ENCODE measurements at regions not wholly inside any gene's neighbourhood (a gene's known extent, or its start where the extent isn't known, plus 50 kb on each side); places are given as distances from the start of the nearest gene placed in this dataset.

DNA sequence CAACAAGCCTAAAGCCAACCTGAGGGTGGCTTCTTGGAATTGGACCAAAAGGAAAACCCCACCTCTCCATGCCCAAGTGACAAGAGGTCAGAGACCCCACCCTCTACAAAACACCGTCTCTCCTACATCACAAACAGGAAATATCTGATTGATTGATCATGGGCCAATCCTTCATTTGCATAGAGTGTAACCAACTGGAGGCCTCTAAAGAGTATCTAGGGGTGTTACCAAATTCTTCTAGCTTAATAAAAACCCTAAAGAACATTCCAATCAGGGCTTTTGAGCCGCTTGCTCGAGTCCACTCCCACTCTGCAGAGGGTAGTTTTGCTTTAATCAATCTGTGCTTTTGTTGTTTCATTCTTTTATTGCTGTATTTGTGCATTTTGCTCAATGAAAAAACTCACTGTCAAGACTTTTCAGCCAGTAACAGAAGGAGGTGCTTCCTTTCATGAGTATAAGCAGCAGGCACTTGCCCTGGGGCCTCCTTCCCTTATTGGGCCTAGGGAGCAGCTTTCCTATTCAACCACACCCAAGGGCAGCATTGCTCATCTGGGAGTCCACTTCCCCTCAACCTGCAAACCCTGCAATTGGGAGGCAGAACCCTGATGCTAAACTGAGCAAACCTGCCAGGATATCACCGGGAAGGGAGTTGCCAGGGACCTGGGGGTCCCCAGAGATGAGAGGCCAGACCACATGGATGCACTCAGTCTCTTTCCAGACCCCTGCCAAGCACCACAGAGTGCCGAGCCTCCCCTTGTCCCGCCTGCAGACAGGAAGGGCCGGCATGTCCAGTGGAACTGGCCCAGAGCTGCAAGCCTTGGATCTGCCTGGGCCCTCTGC lies 154.3 kb upstream of the VSTM2B start:
- DNase-seq (ENCODE audit: low read depth in 1 of 2, low spot score in 1 of 2): no peak

DNA sequence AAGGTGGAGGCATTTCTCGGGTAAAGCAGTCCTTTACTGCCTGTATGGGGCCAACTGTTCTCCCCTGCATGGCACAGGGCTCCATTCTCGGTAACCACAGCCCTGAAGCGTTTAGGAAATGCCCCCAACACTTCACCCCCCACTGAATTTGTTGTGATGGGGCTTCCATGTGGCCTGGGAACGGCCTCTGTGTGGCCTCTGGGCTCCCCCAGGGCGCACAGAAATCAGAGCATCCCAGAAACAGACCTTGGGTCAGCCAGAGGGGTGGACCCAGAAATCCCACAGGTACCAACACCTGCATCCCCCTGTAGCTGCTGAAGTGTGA lies 153.7 kb upstream of the VSTM2B start:
- no peak for DNase-seq (ENCODE audit: low read depth in 1 of 2, low spot score in 1 of 2)

DNA sequence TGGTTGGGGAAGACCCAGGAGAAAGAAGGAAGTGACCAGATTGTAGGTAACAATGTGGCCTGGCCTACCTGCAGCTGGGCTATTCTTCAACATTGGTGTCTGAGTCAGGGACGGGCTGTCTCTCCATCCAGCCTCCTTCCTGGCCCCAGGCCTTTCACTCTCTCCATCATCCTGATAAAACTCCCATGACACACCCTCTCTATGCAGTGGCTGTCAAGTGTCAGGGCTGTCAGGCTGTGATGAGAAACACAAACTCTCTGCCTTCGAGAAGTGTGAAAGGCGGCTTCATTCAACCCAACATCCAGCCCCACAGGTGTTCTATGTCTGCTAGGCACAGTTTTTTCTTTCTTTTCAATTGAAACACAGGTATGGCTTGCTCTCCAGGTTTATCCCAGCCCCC lies 153.3 kb upstream of the VSTM2B start:
- DNase-seq (ENCODE audit: low read depth in 1 of 2, low spot score in 1 of 2): no peak

DNA sequence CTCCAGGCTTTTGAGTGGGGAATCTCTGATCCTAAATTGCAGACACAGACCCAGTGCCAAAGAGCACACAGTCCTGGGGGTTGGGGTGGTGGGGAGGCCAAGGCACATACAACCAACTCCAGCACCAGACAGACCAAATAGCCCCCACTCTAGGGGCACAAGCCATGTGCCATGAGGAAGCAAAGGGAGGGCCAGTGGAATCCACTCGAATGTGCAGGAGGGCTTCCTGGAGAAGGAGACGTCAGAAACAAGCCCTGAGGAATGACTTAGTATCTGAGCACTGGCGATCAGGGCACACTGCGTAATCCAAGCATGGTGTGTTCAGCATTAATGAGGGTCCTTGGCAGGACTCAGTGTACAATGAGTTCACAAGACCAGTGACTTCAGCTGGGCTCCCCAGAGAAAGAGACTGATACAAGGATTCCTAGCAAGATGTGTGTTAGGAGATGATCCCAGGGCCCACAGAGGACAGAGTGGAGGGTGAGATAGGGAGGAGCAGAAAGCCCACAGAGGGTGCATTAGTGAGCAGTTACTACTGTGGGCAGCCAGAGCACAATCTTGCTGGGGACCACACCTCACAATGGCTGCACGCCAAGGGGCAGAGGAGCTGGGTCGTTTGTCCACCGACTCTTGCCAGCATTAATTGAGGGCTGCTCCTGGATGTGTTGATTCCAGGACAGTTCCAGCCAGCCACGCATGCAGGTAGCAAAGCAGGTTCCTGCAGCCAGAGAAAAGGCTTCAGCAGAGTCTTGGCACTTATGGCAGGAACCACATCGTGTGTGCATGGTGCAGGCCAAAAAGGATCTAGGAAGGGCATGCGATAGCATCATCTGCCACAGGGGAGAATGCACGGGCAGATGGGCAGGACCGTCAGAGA lies 152.6 kb upstream of the VSTM2B start:
- DNase-seq (ENCODE audit: low read depth in 1 of 2, low spot score in 1 of 2): no peak

DNA sequence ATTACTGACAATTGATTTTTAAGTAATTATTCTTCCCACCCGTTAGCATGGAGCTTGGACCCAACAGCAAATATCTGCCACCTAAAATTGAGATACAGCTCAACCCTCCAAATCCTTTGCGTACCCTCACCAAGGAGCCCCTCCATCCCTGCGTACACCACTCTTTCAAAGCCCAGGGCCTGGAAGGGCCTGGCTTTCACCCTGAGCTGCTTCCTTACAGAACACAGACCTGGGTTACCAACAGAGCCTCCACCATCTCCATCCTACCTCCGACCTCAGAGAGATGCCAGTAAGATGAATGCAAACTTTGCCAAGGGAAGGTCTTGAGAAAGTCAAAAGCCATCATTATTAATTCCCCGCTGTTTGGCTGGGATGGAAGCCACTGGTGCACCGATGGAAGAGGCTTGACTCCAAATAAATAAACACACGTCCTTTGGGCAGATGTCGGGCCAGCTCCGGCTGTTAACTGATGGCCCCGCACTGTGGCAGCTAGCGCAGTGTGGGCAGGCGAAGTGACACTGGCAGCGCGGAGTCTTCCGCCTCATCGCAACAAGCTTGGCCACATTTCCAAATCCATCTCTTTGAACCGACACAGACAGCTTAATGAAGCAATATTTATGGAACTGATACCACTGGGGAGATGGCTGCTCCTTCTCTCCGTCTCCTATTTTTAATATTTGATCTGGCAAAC lies 150.2 kb upstream of the VSTM2B start:
- DNase-seq (ENCODE audit: low read depth in 1 of 2, low spot score in 1 of 2): no peak

DNA sequence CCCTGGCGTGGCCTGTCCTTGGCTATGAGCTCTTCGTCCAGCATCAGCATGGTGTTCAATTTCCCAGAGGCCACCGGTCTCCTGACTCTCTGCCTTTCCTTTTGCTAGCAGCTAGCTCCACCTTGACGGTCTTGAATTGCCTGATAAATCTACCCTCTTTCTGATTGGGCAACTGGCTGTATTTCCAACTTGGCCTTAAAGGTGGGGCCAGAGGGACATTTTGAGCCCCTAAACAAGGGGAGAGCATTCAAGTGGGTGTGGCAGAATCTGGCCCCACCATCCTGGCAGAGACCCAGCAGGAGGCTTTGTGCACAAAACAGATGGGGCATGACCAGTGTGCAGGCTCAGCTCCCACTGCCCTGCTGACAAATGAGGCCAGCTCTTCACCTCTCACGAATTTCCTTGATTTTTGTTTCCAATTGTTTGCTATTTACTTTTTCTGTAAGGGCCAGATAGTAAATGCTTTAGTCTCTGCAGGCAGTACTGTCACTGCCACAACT lies 148.9 kb upstream of the VSTM2B start:
- no peak for DNase-seq (ENCODE audit: low read depth in 1 of 2, low spot score in 1 of 2)

DNA sequence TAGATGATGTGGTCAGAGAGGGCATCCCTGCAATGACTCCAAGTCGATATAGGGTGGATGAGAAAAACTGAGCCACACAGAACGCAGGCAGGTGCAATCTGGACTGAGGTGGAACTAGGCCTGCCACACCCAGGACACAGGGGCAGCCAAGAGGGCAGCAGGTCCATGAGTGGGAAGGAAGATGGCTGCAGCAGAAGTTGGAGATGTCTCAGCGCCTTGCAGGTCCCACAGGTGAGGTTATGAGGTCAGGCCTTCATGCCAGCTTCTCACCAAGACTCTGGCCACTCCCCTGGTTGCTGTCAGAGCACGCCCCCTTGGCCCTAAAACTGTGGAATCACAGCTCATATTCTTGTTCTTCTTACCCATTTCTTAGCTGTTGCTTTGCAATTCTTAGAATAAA lies 147.7 kb upstream of the VSTM2B start:
- DNase-seq (ENCODE audit: low read depth in 1 of 2, low spot score in 1 of 2): no peak

DNA sequence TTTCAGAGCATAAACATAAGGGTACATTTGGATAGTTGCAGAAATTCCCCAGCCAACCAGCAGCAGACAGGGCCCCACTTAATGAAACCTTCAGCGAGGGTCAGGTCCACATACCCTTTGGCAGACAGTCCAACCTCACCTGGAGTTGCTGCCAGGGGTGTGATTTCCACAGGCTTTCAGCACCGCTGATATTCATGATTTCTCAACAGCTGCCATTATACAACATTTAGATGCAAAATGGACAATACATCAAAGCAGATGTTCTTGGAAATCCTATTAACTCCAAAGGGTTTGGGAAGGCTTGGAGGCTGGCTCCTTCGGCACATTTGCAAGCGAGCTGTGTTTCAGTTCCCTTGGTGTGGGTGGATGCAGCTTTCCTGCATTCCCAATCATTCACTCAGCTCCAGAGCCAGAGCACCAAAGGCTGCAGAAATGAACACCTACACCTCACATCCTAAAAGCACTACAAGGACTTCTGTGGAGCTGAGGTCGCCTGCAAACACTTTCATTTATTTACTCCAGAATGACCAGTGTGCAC lies 147.2 kb upstream of the VSTM2B start:
- DNase-seq (ENCODE audit: low read depth in 1 of 2, low spot score in 1 of 2): no peak

DNA sequence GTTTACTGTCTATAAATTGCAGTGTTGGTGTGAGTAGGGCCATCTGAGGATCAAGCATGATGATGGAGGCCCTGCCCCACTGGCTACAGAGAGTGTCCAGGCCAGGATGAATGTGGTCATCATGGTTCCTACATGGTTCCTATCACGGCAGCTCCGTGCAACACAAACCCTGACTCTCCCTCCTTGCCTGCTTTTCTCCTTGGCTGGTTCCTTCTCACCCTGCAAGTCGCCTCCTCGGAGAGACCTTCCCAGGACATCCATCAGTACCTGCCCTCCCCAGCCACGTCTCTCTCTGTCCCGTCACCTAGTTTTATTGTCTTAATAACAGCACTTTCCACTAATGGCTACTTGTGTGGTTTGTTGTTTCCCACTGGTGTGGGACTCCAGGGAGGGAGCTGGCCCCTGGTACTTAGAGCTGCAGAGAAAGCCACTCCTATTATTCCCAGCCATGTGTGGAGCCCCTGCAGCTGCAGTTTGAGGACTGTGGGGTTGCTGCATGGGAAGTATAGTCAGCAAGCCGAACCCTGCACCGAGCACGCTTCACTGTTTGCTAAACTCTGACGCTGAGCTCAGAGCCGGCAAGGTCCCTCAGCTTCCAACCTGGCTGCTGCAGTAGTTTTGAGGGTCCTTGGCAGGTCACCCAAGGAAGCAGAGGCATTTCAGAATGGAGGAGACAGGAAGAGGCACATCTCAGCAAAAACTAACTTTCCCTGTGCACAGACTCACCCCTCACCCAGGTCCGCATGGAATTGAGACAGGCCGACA lies 146.4 kb upstream of the VSTM2B start:
- no peak for DNase-seq (ENCODE audit: low read depth in 1 of 2, low spot score in 1 of 2)

DNA sequence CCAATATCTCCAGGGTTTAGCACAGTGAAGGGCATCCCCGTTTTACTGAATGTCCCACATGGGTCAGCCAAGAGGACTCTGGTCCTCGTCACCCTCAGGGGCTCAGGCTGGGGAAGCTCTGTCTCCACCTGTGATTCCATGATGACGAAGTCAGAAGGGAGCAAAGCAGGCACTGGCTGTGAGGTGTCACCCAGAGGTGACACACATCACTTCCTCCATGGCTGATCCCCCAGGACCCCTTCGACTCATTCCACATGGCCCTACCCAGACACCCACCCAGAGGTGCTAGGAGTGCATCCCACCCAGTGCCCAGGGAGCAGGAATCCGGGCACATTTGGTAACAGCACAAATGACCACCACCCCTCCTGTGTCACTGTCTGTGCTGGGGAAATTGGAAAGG lies 145.2 kb upstream of the VSTM2B start:
- DNase-seq (ENCODE audit: low read depth in 1 of 2, low spot score in 1 of 2): no peak

DNA sequence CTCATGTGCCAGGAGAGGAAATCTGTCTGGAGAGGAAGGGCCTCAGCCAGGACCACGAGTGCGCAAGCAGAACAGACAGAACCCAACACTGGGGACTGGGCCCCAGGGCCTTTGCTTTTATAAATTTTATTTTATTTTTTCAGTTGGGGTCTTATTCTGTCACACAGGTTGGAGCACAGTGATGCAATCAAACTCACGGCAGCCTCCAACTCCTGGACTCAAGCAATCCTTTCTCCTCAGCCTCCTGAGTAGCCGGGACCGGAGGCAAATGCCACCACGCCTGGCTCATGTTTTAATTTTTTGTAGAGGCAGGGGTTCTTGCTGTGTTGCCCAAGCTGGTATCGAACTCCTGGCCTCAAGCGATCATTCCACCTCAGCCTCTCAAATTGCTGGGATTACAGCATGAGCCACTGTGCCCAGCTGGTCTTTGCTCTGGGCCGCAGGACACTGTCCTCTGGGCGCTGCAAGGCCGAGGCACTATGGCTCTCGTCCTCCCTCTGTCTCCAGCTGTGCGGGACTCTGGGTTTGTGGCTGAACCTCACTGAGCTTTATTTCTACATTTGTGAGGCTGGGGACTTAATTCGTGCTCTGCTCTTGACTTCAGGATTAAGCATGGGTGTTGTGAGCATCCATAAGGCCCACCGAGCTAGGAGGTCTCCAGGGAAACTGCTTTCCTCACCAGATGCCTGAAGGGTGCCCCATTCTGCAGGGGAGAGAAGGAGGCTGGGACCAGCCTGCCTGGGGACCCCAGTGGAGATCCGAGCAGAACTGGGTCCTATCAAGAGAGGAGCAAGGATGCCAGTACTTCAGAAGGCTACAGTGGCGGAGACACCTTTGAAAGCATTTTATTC lies 144.2 kb upstream of the VSTM2B start:
- no peak for DNase-seq (ENCODE audit: low read depth in 1 of 2, low spot score in 1 of 2)

DNA sequence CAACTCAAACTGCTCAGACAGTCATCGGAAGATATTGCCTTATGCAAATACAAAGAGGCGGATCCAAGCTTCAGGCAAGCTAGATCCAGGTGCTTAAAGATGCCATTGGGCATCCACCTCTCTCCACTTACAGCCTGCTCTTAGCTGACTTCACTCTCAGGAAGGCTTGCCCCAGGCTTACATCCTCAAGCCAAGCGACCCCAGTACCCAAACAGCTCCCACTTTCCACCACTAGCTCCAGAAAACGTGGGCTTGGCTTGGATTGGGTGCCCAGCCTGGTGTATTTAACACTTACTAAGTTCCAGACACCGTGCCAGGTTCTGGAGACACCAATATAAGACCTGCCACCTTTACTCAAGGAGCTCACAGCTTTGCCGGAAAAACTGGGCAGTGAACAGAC lies 142.1 kb upstream of the VSTM2B start:
- no peak for DNase-seq (ENCODE audit: low read depth in 1 of 2, low spot score in 1 of 2)

DNA sequence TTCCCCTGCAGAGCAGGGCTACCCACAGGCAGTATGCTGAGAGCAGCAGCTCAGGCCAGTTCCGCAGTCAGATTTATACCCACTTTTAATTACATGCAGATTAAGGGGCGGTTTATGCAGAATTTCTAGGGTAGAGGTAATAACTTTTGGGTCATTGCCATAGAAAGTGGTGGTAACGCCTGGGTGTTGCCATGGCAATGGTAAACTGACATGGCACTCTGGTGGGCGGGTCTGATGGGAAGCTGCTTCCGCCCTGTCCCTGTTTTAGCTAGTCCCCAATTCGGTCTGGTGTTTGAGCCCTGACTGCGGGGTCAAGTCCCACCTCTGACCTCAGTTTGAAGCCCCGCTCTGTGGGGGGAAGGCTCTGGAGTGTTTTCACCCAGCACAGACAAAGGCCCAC lies 141.1 kb upstream of the VSTM2B start:
- DNase-seq (ENCODE audit: low read depth in 1 of 2, low spot score in 1 of 2): no peak

DNA sequence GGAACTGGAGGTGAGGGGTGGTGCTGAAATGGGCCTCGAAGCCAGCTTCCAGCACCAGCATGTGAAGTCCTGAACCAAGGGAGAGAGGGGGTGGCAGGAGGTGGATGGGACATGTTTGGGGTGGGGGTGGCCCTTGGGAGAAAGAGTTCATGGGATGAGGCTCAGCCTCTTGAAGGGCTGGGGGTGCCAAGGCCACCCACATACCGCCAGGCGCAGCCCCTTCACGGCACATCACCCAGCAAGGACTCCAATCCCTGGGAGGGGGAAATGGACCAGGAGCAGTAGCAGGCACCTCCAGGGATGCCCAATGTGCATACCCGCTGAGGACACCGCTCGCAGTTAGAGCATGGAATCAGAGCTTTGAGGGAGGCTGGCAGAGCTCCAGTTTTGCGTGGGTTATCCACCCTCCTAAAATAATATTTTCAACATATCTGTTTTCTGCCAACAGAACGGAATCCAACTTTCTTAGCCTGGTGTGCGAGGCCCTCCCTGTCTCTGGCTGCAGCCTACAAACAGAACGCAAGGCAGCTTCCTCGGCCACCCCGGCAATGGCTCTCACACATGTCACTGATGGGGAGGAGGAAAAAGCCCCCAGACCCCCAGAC lies 140.5 kb upstream of the VSTM2B start:
- no peak for DNase-seq (ENCODE audit: low read depth in 1 of 2, low spot score in 1 of 2)

DNA sequence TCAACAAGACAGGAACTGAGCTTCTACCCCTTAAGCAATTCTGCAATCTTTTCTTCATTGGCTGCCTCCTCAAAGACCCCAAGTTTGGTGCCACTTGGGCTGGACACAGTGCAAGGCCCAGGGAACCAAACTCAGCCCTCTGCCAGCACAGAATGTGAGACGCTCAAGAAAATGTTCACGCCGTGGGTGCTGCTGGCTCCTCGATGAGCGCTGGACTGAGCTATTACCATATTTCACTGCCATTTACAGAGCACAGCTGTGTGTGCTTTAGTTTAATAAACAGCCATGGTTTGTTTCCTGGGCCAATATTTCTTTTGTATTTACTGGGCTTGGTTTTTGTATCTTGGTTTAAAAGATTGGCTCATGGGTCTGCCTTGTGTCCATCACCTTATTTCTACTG lies 138.8 kb upstream of the VSTM2B start:
- no peak for DNase-seq (ENCODE audit: low read depth in 1 of 2, low spot score in 1 of 2)

DNA sequence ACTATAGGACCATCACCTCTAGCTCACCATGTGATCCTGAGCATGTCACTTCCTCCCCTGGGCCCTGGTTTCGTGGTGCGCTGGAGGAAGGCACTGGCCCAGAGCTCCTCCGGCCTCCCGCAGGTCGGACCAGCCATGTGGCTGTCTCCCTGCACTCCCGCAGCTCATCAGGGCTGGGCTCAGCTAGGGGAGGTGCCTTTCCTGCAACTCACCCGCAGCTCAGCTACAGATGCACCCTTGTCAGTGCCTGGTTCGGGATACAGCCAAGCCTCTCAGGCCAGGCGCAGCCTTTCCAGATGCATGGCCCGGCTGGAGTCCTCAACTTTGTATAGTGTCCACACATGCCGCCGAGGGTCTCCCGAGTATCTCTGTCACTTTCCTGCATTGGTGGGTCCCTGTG lies 138.2 kb upstream of the VSTM2B start:
- DNase-seq (ENCODE audit: low read depth in 1 of 2, low spot score in 1 of 2): no peak

DNA sequence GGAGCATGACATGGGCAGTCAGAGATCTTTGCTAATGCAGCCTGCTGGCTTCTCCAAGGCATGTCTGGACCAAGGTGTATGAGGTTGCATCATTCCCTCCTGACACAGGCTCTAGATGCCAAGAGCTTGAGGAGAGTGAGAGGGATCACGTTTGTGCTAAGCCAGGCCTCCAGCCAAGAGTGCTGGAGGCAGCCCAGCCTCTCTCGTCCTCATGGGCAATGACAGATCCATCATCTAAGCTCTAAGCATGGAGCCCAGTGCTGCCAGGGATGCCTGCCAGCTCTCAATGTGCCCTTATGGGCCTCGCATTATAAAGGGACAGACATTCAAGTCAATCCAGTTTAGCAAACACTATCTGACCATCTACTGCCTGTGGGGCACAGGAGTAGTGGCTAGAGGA lies 136.3 kb upstream of the VSTM2B start:
- no peak for DNase-seq (ENCODE audit: low read depth in 1 of 2, low spot score in 1 of 2)

DNA sequence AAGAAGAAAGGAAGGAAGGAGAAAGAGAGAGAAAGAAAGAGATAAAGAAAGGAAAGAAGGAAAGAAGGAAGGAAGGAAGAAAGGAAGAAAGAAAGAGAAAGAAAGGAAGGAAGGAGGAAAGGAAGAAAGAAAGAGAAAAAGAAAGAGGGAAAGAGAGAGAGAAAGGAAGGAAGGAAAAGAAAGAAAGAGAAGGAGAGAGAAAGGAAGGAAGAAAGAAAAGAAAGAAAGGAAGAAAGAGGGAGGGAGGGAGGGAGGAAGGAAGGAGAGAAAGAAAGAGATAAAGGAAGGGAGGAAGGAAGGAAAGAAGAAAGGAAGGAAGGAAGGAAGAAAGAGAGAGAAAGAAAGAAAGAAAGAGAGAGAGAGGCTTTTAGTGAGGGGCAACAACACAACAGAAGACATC lies 135.1 kb upstream of the VSTM2B start:
- no peak for DNase-seq (ENCODE audit: low read depth in 1 of 2, low spot score in 1 of 2)

DNA sequence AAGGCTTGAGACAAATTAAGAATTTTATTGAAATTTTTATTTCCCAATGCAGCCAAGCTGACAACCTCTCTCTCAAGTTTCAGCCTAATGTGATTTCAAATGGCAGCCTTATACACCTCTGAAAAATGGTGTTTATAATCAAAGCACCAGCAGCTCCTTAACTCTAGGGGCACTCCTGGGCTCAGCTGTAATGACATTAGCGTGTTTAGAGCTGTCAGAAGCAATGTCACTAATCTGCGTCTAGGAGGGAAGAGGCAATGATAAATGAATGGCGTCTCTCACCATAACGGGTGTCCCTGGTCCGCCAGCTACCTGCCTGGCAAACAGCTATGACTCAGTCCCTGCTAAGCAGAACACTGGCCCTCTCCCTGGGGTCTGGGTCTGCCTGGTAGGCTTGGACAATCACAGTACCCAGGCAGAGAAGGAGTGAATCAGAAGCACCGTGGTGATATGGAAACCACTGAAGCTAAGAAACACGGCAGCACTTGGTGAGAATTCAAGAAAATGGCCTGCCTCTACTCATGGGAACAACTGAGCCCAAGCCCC lies 131.8 kb upstream of the VSTM2B start:
- DNase-seq (ENCODE audit: low read depth in 1 of 2, low spot score in 1 of 2): no peak

Data from activated CD4-positive, alpha-beta T cell treated with anti-CD3 and anti-CD28 coated beads, Interleukin-2, amount 50 U/mL, for 24 hours (primary cell).